Activated B cell treated with CpG ODN at 0.5 μM for 24 hours (primary cell): ENCODE measurements at regions not wholly inside any gene's neighbourhood (a gene's known extent, or its start where the extent isn't known, plus 50 kb on each side); places are given as distances from the start of the nearest gene placed in this dataset.
"Not testable (repeated sequence)": the region's sequence is repeated elsewhere in the genome, so short reads cannot be mapped to it uniquely, and the experiment has no call there.

Experiments
- ATAC-seq: fragments of 200-7000 bp; cut with Tn5 transposase; one replicate; pipeline ENCODE4 v1.10.0; 2021; ENCODE audit warnings: low read depth, mild to moderate bottlenecking, moderate library complexity
- CTCF ChIA-PET: fragments of 350-600 bp; sonication (Branson Sonifier 250); formaldehyde crosslinking; loops from one replicate; lab custom pipeline; 2021; ENCODE audit warnings: antibody characterized with exemption; lab: Charles Lee
- POLR2A ChIA-PET: fragments of 350-600 bp; sonication (Branson Sonifier 250); formaldehyde crosslinking; loops from one replicate; lab custom pipeline; 2021; ENCODE audit warnings: antibody characterized with exemption; lab: Charles Lee
- DNase-seq: peaks from one replicate; pipeline ENCODE4 v3.0.0; 2022
- H3K27ac Mint-ChIP-seq: one replicate; pipeline ENCODE4 v1.8.0; 2020; ENCODE audit warnings: mixed read lengths
- H3K27me3 Mint-ChIP-seq: one replicate; pipeline ENCODE4 v1.8.0; 2021; ENCODE audit warnings: mixed read lengths
- H3K36me3 Mint-ChIP-seq: one replicate; pipeline ENCODE4 v1.8.0; 2021; ENCODE audit warnings: low read depth, mixed read lengths
- H3K4me1 Mint-ChIP-seq: one replicate; pipeline ENCODE4 v1.8.0; 2021; ENCODE audit warnings: mixed read lengths
- H3K4me3 Mint-ChIP-seq: one replicate; pipeline ENCODE4 v1.8.0; 2020; ENCODE audit warnings: mild to moderate bottlenecking, mixed read lengths
- H3K9me3 Mint-ChIP-seq: one replicate; pipeline ENCODE4 v1.8.0; 2020; ENCODE audit warnings: mixed read lengths
- intact Hi-C: fragments of 100-400 bp; cut with micrococcal nuclease; formaldehyde crosslinking; loops from one replicate; pipeline ENCODE4 v1.15.1; 2024
- TF ChIP-seq, protein P1 (sequence below): fragments of 200-600 bp; IDR thresholded peaks from one replicate; pipeline ENCODE4 v1.8.0; 2022; ENCODE audit warnings: antibody characterized with exemption, mild to moderate bottlenecking

DNA sequence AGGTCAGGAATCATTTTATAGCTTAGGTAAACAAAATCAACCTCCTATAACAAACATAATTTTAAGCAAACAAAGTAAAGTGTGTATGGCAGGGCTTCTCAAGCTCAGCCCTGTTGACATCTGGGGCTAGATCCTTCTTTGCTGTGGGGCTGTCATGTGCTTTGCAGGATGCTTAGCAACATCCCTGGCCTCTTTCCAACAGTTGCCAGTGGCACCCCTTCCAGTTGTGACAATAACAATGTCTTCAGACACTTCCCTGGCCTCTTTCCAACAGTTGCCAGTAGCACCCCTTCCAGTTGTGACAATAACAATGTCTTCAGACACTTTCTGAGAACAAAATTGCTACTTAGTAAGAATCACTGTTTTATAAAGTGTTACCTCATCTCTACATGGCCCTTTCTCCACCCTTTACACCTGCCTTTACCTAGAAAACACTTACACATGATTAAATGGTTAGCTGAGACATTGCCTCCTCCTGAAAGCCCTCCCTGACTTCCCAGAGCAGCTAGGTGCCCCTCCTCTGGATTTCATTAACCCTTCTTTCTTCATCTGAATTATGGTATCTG, 194.0 kb upstream of the LMCD1 start:
- Mint-ChIP-seq H3K4me3 (no peak overlapping the region), H3K36me3 (no peaks in the 10 kb centered on the region), H3K27ac (no peak overlapping the region), H3K4me1 (no peaks in the 10 kb centered on the region), H3K9me3 (peaks cover 4% of the 10 kb centered on the region), H3K27me3 (no peaks in the 10 kb centered on the region)
- no peak for ATAC-seq
- TF ChIP-seq, protein P1, sequence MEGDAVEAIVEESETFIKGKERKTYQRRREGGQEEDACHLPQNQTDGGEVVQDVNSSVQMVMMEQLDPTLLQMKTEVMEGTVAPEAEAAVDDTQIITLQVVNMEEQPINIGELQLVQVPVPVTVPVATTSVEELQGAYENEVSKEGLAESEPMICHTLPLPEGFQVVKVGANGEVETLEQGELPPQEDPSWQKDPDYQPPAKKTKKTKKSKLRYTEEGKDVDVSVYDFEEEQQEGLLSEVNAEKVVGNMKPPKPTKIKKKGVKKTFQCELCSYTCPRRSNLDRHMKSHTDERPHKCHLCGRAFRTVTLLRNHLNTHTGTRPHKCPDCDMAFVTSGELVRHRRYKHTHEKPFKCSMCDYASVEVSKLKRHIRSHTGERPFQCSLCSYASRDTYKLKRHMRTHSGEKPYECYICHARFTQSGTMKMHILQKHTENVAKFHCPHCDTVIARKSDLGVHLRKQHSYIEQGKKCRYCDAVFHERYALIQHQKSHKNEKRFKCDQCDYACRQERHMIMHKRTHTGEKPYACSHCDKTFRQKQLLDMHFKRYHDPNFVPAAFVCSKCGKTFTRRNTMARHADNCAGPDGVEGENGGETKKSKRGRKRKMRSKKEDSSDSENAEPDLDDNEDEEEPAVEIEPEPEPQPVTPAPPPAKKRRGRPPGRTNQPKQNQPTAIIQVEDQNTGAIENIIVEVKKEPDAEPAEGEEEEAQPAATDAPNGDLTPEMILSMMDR = no peak
- POLR2A ChIA-PET = no interaction called here
- CTCF ChIA-PET = no interaction called here
- no peak for DNase-seq
- intact Hi-C loops = no loop called here

DNA sequence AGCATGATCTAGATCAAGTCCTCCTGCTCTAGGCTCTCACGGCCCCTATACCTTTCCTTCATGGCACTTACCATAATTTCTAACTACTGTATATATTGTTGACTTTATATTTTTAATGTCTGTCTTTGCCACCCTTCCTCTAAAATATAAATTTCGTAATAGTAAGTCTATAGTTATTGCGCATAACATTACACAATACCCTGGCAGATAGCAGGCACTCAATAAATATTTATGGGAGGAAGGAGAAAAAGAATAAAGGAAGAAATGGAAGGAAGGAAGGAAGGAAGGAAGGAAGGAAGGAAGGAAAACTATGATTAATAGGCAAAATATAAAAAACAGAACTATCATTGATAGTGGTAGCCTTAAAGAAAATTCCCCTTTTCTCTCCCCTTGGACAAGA, 190.3 kb upstream of the LMCD1 start:
- H3K27ac Mint-ChIP-seq = no peak overlapping the region
- no peak for ATAC-seq
- H3K4me3 Mint-ChIP-seq = no peak overlapping the region
- peaks cover 4% of the 10 kb centered on the region for H3K9me3 Mint-ChIP-seq
- H3K36me3 Mint-ChIP-seq = no peaks in the 10 kb centered on the region
- TF ChIP-seq, protein P1 = no peak
- CTCF ChIA-PET = no interaction called here
- intact Hi-C loops = no loop called here
- H3K27me3 Mint-ChIP-seq = peaks cover 1% of the 10 kb centered on the region
- POLR2A ChIA-PET = no interaction called here
- no peaks in the 10 kb centered on the region for H3K4me1 Mint-ChIP-seq
- DNase-seq = no peak

DNA sequence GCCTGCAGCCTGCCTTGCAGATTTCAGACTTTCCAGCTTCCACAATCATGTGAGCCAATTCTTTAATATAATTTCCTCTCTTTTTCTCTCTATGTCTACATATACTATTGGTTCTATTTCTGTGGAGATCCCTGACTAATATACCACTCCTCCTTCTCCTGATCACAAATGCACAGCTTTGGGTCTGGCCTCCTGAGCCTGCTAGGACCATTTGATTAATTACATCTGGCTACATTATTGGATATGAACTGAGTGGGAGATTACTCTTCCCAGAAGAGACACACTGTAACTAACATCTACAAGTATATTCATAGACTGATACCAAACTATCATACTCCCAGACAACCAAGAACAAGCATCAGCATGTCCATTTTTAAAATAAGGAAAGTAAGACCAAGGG, 188.9 kb upstream of the LMCD1 start:
- H3K27ac Mint-ChIP-seq = no peak overlapping the region
- no peaks in the 10 kb centered on the region for H3K4me1 Mint-ChIP-seq
- no peaks in the 10 kb centered on the region for H3K36me3 Mint-ChIP-seq
- CTCF ChIA-PET = no interaction called here
- peaks cover 4% of the 10 kb centered on the region for H3K9me3 Mint-ChIP-seq
- DNase-seq (no peak), ATAC-seq (no peak)
- intact Hi-C loops = no loop called here
- POLR2A ChIA-PET = no interaction called here
- TF ChIP-seq, protein P1 = no peak
- no peak overlapping the region for H3K4me3 Mint-ChIP-seq
- peaks cover 1% of the 10 kb centered on the region for H3K27me3 Mint-ChIP-seq

DNA sequence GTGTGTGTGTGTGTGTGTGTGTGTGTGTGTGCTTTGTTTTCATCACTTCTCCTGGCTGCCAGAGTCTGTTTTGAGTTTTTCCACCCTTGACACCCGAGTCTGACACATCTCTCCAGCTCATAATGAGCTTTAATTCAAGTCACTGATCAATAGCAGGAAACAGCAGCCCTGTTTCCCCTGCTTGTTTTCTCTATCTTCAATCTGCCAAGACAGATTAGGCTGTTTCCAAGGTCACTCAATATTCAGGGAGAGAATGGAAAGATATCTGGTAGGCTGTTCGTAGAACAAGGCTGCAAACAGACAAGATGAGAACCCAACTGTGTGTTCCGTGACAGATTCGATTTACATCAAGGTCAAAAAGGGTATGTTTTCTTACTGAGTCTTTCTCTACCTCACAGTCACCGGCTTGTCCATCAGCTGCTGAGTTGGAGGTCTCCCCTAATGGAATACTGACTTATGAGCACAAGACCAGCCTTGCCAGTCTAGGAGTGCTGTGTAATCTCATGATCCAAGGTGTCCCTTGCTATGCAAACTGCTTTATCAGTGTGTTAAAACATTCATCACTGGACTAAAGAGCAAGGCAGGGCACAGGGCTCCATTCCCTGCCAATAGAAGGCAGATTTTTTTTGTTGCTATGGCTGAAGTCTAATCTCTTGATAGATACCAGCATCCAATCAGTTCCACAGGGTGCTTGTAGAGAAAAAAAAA, 187.9 kb upstream of the LMCD1 start:
- DNase-seq (no peak), ATAC-seq (no peak)
- intact Hi-C loops = no loop called here
- CTCF ChIA-PET = no interaction called here
- H3K36me3 Mint-ChIP-seq = no peaks in the 10 kb centered on the region
- H3K9me3 Mint-ChIP-seq = no peaks in the 10 kb centered on the region
- POLR2A ChIA-PET = no interaction called here
- H3K4me1 Mint-ChIP-seq = no peaks in the 10 kb centered on the region
- H3K27ac Mint-ChIP-seq = no peak overlapping the region
- TF ChIP-seq, protein P1 = no peak
- peaks cover 1% of the 10 kb centered on the region for H3K27me3 Mint-ChIP-seq
- no peak overlapping the region for H3K4me3 Mint-ChIP-seq

DNA sequence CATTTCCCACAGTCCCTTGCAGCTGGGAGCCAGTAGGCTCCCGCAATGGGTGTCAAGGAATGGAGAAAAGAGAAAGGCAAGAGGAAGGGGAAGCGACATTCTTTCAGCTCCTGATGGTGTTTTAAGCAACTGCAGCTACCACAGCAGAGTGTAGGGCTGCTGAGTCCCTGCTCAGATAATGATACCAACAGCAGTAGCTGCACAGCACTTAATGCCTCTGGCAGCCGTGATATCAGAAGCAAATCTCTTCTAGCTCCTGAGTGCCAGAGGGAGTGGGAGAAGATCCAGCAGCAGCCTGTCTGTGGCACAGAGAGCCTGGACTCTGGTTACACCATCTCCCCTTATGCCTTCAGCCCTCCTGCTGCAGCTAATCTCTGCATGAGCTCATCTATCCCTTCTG, 186.1 kb upstream of the LMCD1 start:
- H3K9me3 Mint-ChIP-seq, H3K27ac Mint-ChIP-seq, H3K36me3 Mint-ChIP-seq, intact Hi-C loops, H3K4me3 Mint-ChIP-seq, CTCF ChIA-PET, POLR2A ChIA-PET, ATAC-seq, H3K27me3 Mint-ChIP-seq, H3K4me1 Mint-ChIP-seq, DNase-seq: not testable (repeated sequence)
